ENCODE measurements at regions not wholly inside any gene's neighbourhood (a gene's known extent, or its start where the extent isn't known, plus 50 kb on each side); places are given as distances from the start of the nearest gene placed in this dataset.
"Not testable (repeated sequence)": the region's sequence is repeated elsewhere in the genome, so short reads cannot be mapped to it uniquely, and the experiment has no call there.

GRCh38 chr14:101257551-101257950 lies 303.7 kb upstream of the DIO3 start:
- Histone ChIP-seq H3K9me3 (ENCODE audit: low read depth) (no peaks in the 10 kb centered on the region), H3K36me3 (ENCODE audit: low read depth) (no peaks in the 10 kb centered on the region), H3K4me2 (ENCODE audit: unreplicated experiment) (no peak overlapping the region), H3K9me2 (ENCODE audit: insufficient read depth) (no peaks in the 10 kb centered on the region), H3K27me3 (replicated peaks; ENCODE audit: insufficient read depth) (peaks cover 21% of the 10 kb centered on the region), H3F3A (ENCODE audit: insufficient read depth) (no peaks in the 10 kb centered on the region), H3K9ac (no peak overlapping the region), H3K4me3 (no peak overlapping the region), H3K4me1 (ENCODE audit: insufficient read depth) (no peaks in the 10 kb centered on the region), H3K27ac (no peak overlapping the region), H4K20me1 (ENCODE audit: insufficient read depth) (no peaks in the 10 kb centered on the region), H3K79me2 (ENCODE audit: insufficient read depth) (no peaks in the 10 kb centered on the region), H2AFZ (no peak overlapping the region)
- no peak for DNase-seq
- in situ Hi-C loops (cut with MboI) = no loop called here
- 19 to 20% methylated on average over 6 of the region's 6 CpGs for WGBS, 2 experiments (ENCODE audit: low coverage in 1 of 2, low lambda C conversion rate in 2 of 2, missing lambda C conversion rate in 2 of 2)
- TF ChIP-seq EZH2 (IDR thresholded peaks at IDR 0.05; ENCODE audit: insufficient read depth, poor library complexity, severe bottlenecking) (no peak), EZH2phosphoT487 (IDR thresholded peaks at IDR 0.05; ENCODE audit: insufficient read depth, low read depth) (no peak)

GRCh38 chr14:101259748-101260147 lies 301.5 kb upstream of the DIO3 start:
- Histone ChIP-seq H3K9ac (no peak overlapping the region), H4K20me1 (ENCODE audit: insufficient read depth) (no peaks in the 10 kb centered on the region), H2AFZ (no peak overlapping the region), H3K36me3 (ENCODE audit: low read depth) (no peaks in the 10 kb centered on the region), H3K4me3 (no peak overlapping the region), H3K4me2 (ENCODE audit: unreplicated experiment) (no peak overlapping the region), H3K4me1 (ENCODE audit: insufficient read depth) (no peaks in the 10 kb centered on the region), H3K27me3 (replicated peaks; ENCODE audit: insufficient read depth) (peaks cover 34% of the 10 kb centered on the region), H3F3A (ENCODE audit: insufficient read depth) (no peaks in the 10 kb centered on the region), H3K79me2 (ENCODE audit: insufficient read depth) (no peaks in the 10 kb centered on the region), H3K9me3 (ENCODE audit: low read depth) (no peaks in the 10 kb centered on the region), H3K9me2 (ENCODE audit: insufficient read depth) (no peaks in the 10 kb centered on the region), H3K27ac (no peak overlapping the region)
- in situ Hi-C loops (cut with MboI) = no loop called here
- TF ChIP-seq EZH2 (IDR thresholded peaks at IDR 0.05; ENCODE audit: insufficient read depth, poor library complexity, severe bottlenecking) = no peak
- WGBS, 2 experiments (ENCODE audit: low coverage in 1 of 2, low lambda C conversion rate in 2 of 2, missing lambda C conversion rate in 2 of 2) = 33 to 45% methylated on average over 1 of the region's 1 CpG
- DNase-seq = no peak

GRCh38 chr14:101266441-101266840 lies 294.9 kb upstream of the DIO3 start:
- not testable (repeated sequence) for H3K27ac ChIP-seq

GRCh38 chr14:101273091-101273490 lies 288.2 kb upstream of the DIO3 start:
- in situ Hi-C loops (cut with MboI) = no loop called here
- Histone ChIP-seq H3K9ac (no peak overlapping the region), H3K79me2 (ENCODE audit: insufficient read depth) (no peaks in the 10 kb centered on the region)

More at GRCh38 chr14:101266441-101266840, 294.9 kb upstream of the DIO3 start:
- H2AFZ ChIP-seq; DNase-seq; H3K36me3 ChIP-seq (ENCODE audit: low read depth); H3K4me3 ChIP-seq; H3F3A ChIP-seq (ENCODE audit: insufficient read depth); H4K20me1 ChIP-seq (ENCODE audit: insufficient read depth); H3K9ac ChIP-seq; H3K9me2 ChIP-seq (ENCODE audit: insufficient read depth); H3K4me2 ChIP-seq (ENCODE audit: unreplicated experiment); H3K4me1 ChIP-seq (ENCODE audit: insufficient read depth); in situ Hi-C loops (cut with MboI); H3K79me2 ChIP-seq (ENCODE audit: insufficient read depth); H3K9me3 ChIP-seq (ENCODE audit: low read depth): not testable (repeated sequence)
- 62 to 65% methylated on average over 18 to 20 of the region's 20 CpGs for WGBS, 2 experiments (ENCODE audit: low coverage in 1 of 2, low lambda C conversion rate in 2 of 2, missing lambda C conversion rate in 2 of 2)
- H3K27me3 ChIP-seq (replicated peaks; ENCODE audit: insufficient read depth) = peaks cover 14% of the 10 kb centered on the region; the same call in 1 of the 2 replicates

GRCh38 chr14:101276309-101277091 lies 284.8 kb upstream of the DIO3 start:
- peaks cover 33% of the 10 kb centered on the region for H3K27me3 ChIP-seq (replicated peaks; ENCODE audit: insufficient read depth)
- no peak overlapping the region for H3K4me3 ChIP-seq
- H2AFZ ChIP-seq = no peak overlapping the region
- no peak overlapping the region for H3K27ac ChIP-seq
- H3K36me3 ChIP-seq (ENCODE audit: low read depth) = no peaks in the 10 kb centered on the region
- no peak overlapping the region for H3K9ac ChIP-seq
- DNase-seq = no peak
- no peaks in the 10 kb centered on the region for H3F3A ChIP-seq (ENCODE audit: insufficient read depth)
- no peaks in the 10 kb centered on the region for H3K9me2 ChIP-seq (ENCODE audit: insufficient read depth)
- no peak overlapping the region for H3K4me2 ChIP-seq (ENCODE audit: unreplicated experiment)
- TF ChIP-seq EZH2 (IDR thresholded peaks at IDR 0.05; ENCODE audit: insufficient read depth, poor library complexity, severe bottlenecking) = no peak
- no peak for TF ChIP-seq EZH2phosphoT487 (IDR thresholded peaks at IDR 0.05; ENCODE audit: insufficient read depth, low read depth)
- no peaks in the 10 kb centered on the region for H3K4me1 ChIP-seq (ENCODE audit: insufficient read depth)
- H3K79me2 ChIP-seq (ENCODE audit: insufficient read depth) = no peaks in the 10 kb centered on the region
- H3K9me3 ChIP-seq (ENCODE audit: low read depth) = no peaks in the 10 kb centered on the region
- in situ Hi-C loops (cut with MboI) = no loop called here
- H4K20me1 ChIP-seq (ENCODE audit: insufficient read depth) = no peaks in the 10 kb centered on the region
- whole genome bisulfite sequencing, 2 experiments (ENCODE audit: low coverage in 1 of 2, low lambda C conversion rate in 2 of 2, missing lambda C conversion rate in 2 of 2) = 24 to 30% methylated on average over 4 of the region's 4 CpGs

More at GRCh38 chr14:101273091-101273490, 288.2 kb upstream of the DIO3 start:
- no peak for DNase-seq
- no peaks in the 10 kb centered on the region for H4K20me1 ChIP-seq (ENCODE audit: insufficient read depth)
- no peaks in the 10 kb centered on the region for H3K36me3 ChIP-seq (ENCODE audit: low read depth)
- H3K27me3 ChIP-seq (replicated peaks; ENCODE audit: insufficient read depth) = peaks cover 21% of the 10 kb centered on the region; the same call in 1 of the 2 replicates
- TF ChIP-seq EZH2phosphoT487 (IDR thresholded peaks at IDR 0.05; ENCODE audit: insufficient read depth, low read depth) (no peak), EZH2 (IDR thresholded peaks at IDR 0.05; ENCODE audit: insufficient read depth, poor library complexity, severe bottlenecking) (no peak)
- no peak overlapping the region for H3K4me2 ChIP-seq (ENCODE audit: unreplicated experiment)
- no peaks in the 10 kb centered on the region for H3K9me2 ChIP-seq (ENCODE audit: insufficient read depth)
- no peak overlapping the region for H3K4me3 ChIP-seq
- H3K9me3 ChIP-seq (ENCODE audit: low read depth) = no peaks in the 10 kb centered on the region
- H3F3A ChIP-seq (ENCODE audit: insufficient read depth) = no peaks in the 10 kb centered on the region
- H2AFZ ChIP-seq = no peak overlapping the region
- H3K27ac ChIP-seq = no peak overlapping the region
- no peaks in the 10 kb centered on the region for H3K4me1 ChIP-seq (ENCODE audit: insufficient read depth)
